Aorta (tissue), 5 donors: ENCODE measurements at regions not wholly inside any gene's neighbourhood (a gene's known extent, or its start where the extent isn't known, plus 50 kb on each side); places are given as distances from the start of the nearest gene placed in this dataset.

ENCODE experiments used
- ATAC-seq: fragments of 200-7000 bp; cut with Tn5 transposase; one replicate; pipeline ENCODE4 v1.9.1; 2022; ENCODE audit warnings: moderate library complexity; ENCODE audit not compliant: low FRiP score
- DNase-seq, 2 donors: peaks; one replicate each; pipeline ENCODE4 v3.0.0-alpha.2; 2020
- H3K27ac ChIP-seq, 2 donors: one replicate each; pipeline ENCODE4 v1.5.1; 2013; ENCODE audit warnings: low read length in 2 of 2, mild to moderate bottlenecking in 2 of 2, moderate library complexity in 2 of 2, control low read depth in 1 of 2, inconsistent platforms in 1 of 2, low read depth in 1 of 2
- H3K27me3 ChIP-seq, 2 donors: one replicate each; pipeline ENCODE4 v1.6.1; 2013; ENCODE audit warnings: control low read depth in 1 of 2, low read length in 1 of 2, mild to moderate bottlenecking in 1 of 2, moderate library complexity in 1 of 2; ENCODE audit not compliant: insufficient read depth in 2 of 2, control insufficient read depth in 1 of 2
- H3K36me3 ChIP-seq, 2 donors: one replicate each; pipeline ENCODE4 v1.6.1; 2013; ENCODE audit warnings: control low read depth in 1 of 2, low read length in 1 of 2, mild to moderate bottlenecking in 1 of 2; ENCODE audit not compliant: insufficient read depth in 2 of 2, control insufficient read depth in 1 of 2
- H3K4me1 ChIP-seq, 2 donors: one replicate each; pipeline ENCODE4 v1.6.1; 2013; ENCODE audit warnings: low read length in 2 of 2, control low read depth in 1 of 2, mild to moderate bottlenecking in 1 of 2, moderate library complexity in 1 of 2; ENCODE audit not compliant: insufficient read depth in 2 of 2, control insufficient read depth in 1 of 2
- H3K4me3 ChIP-seq, 2 donors: one replicate each; pipeline ENCODE4 v1.5.1; 2013; ENCODE audit warnings: low read length in 2 of 2, control low read depth in 1 of 2, mild to moderate bottlenecking in 1 of 2
- H3K9me3 ChIP-seq: one replicate; pipeline ENCODE4 v1.6.1; 2013; ENCODE audit warnings: mild to moderate bottlenecking, low read length; ENCODE audit not compliant: control insufficient read depth
- WGBS, 2 donors: extraction: QIAGEN DNeasy Blood & Tissue Kit; methylation state at CpG; one replicate each; pipeline ENCODE4 v1.1.7; 2013; 5-methylcytosine and 5-hydroxymethylcytosine counted together
- intact Hi-C, 2 donors: fragments of 100-400 bp; cut with DNase I; formaldehyde crosslinking; loops; one replicate each; pipeline versions ENCODE4 v1.14.2 to v1.15.0; 2022
- donor health status: healthy with polysubstance abuse.
- donor health status: Bipolar disorder and iron deficiency.
- donor health status: DM: no; HTN: no; CAD: no.
- donor health status: DM: no; HTN: no; CAD: no.
- donor health status: DM: yes; HTN: yes; CAD: no.

GRCh38 chr21:22399681-22400514 is 1401.7 kb downstream of the NCAM2 start:
- no peak overlapping the region for H3K27ac ChIP-seq
- no peaks in the 10 kb centered on the region for H3K9me3 ChIP-seq
- 82 to 89% methylated on average over 1 of the region's 1 CpG for WGBS, 2 donors
- H3K27me3 ChIP-seq: no peaks in the 10 kb centered on the region
- H3K36me3 ChIP-seq: no peaks in the 10 kb centered on the region
- no peak for ATAC-seq
- DNase-seq: no peak
- no peak overlapping the region for H3K4me3 ChIP-seq
- intact Hi-C loops: no loop called here
- no peaks in the 10 kb centered on the region for H3K4me1 ChIP-seq

DNA sequence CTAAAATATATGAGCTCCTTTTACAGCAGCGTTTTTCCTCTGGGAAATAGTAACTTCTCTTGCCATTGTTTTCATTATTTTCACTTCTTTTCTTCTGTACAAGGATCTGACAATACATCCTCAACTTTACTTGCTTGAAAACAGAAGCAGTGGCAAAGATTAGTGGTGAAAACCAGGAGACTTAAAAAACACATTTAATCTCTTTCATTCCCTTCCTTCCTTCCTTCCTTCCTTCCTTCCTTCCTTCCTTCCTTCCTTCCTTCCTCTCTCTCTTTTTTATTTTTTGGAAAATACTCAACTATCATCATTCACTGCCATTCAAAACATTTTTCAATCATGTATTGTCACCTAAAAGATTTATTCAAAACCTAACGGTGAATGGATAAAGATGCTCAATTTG is 1411.4 kb downstream of the NCAM2 start:
- H3K27me3 ChIP-seq: no peaks in the 10 kb centered on the region
- no peaks in the 10 kb centered on the region for H3K4me1 ChIP-seq
- H3K9me3 ChIP-seq: no peaks in the 10 kb centered on the region
- 43 to 62% methylated on average over 2 of the region's 2 CpGs for WGBS, 2 donors
- DNase-seq: no peak
- H3K4me3 ChIP-seq: no peak overlapping the region
- intact Hi-C loops: no loop called here
- H3K27ac ChIP-seq: no peak overlapping the region
- no peaks in the 10 kb centered on the region for H3K36me3 ChIP-seq
- ATAC-seq: no peak

GRCh38 chr21:22416555-22416954 is 1418.3 kb downstream of the NCAM2 start:
- Histone ChIP-seq H3K27me3 (no peaks in the 10 kb centered on the region), H3K4me3 (no peak overlapping the region), H3K9me3 (no peaks in the 10 kb centered on the region), H3K36me3 (no peaks in the 10 kb centered on the region), H3K27ac (no peak overlapping the region), H3K4me1 (no peaks in the 10 kb centered on the region)
- ATAC-seq (no peak), DNase-seq (no peak)
- 79 to 95% methylated on average over 1 of the region's 1 CpG for WGBS, 2 donors
- intact Hi-C loops: no loop called here

DNA sequence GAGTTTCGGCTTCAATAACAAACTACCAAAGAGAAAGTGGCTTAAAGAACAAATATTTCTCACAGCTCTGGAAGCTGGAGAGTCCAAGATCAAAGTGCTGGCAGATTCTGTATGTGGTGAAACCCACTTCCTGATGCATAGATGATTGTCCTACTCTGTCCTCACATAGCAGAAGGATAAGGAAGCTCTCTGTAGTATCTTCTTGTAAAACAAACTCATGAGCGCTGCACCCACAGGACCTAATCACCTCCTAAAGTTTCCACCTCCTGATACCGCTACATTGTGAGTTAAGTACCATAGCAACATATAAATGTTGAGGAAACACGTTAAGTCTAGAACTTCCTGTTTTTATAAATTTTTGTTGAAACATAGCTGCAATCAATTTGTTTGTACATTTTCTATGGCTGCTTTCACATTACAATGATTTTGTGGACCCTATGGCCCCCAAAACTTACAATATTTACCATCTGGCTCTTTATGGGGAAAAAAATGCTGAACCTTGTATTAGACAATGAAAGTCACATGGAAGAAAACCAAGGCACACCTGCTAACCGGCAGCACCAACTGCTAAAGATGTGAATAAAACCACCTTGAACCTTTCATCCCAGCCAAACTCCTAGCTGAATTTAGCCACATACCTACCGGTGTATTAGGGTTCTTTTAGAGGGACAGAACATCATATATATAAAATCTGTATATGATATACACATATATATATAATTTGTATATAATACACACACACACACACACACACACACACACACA is 1423.4 kb downstream of the NCAM2 start:
- intact Hi-C loops: no loop called here
- Histone ChIP-seq H3K27ac (no peak overlapping the region), H3K36me3 (no peaks in the 10 kb centered on the region), H3K4me1 (no peaks in the 10 kb centered on the region), H3K9me3 (no peaks in the 10 kb centered on the region), H3K27me3 (no peaks in the 10 kb centered on the region), H3K4me3 (no peak overlapping the region)
- DNase-seq: no peak
- 80 to 81% methylated on average over 6 of the region's 6 CpGs for WGBS, 2 donors
- no peak for ATAC-seq

- no peaks in the 10 kb centered on the region for H3K27me3 ChIP-seq
- H3K36me3 ChIP-seq: no peaks in the 10 kb centered on the region
- no peaks in the 10 kb centered on the region for H3K9me3 ChIP-seq
- H3K4me3 ChIP-seq: no peak overlapping the region
- no peak for DNase-seq
- intact Hi-C loops: no loop called here
- no peaks in the 10 kb centered on the region for H3K4me1 ChIP-seq
- no peak for ATAC-seq
- no peak overlapping the region for H3K27ac ChIP-seq
- WGBS, 2 donors: 80% methylated on average over 8 of the region's 8 CpGs
Observed at GRCh38 chr21:22438428-22439086, 1440.3 kb downstream of the NCAM2 start.

DNA sequence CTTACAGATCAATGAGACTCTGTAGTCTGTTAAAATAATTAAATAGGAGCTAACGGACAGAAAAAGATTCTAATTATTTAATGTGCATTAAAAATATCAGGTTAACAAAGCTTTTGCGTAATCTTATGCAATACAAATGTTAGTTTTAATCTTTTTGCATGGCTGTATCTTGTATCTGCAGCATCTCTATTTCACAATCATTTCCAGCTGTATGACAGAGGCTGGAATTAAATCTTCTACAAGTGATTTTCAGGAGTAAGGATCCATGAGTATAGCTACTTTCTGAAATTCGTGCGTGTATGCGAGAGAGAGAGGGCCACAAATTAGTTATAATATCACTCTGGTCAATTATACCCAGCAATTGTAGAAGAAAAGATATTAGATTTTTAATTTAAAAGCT is 1446.8 kb downstream of the NCAM2 start:
- ATAC-seq (no peak), DNase-seq (no peak)
- no peak overlapping the region for H3K27ac ChIP-seq
- H3K36me3 ChIP-seq: no peaks in the 10 kb centered on the region
- no peak overlapping the region for H3K4me3 ChIP-seq
- H3K27me3 ChIP-seq: no peaks in the 10 kb centered on the region
- no peaks in the 10 kb centered on the region for H3K9me3 ChIP-seq
- H3K4me1 ChIP-seq: no peaks in the 10 kb centered on the region
- intact Hi-C loops: no loop called here
- 68 to 72% methylated on average over 5 of the region's 5 CpGs for WGBS, 2 donors

GRCh38 chr21:22450507-22450906 is 1452.3 kb downstream of the NCAM2 start:
- Histone ChIP-seq H3K4me3 (no peak overlapping the region), H3K36me3 (no peaks in the 10 kb centered on the region), H3K9me3 (no peaks in the 10 kb centered on the region), H3K27me3 (no peaks in the 10 kb centered on the region), H3K27ac (no peak overlapping the region), H3K4me1 (no peaks in the 10 kb centered on the region)
- DNase-seq (no peak), ATAC-seq (no peak)
- intact Hi-C loops: no loop called here
- 18 to 34% methylated on average over 1 of the region's 1 CpG for WGBS, 2 donors

- Histone ChIP-seq H3K9me3 (no peaks in the 10 kb centered on the region), H3K27me3 (no peaks in the 10 kb centered on the region), H3K4me3 (no peak overlapping the region), H3K4me1 (no peaks in the 10 kb centered on the region), H3K27ac (no peak overlapping the region), H3K36me3 (no peaks in the 10 kb centered on the region)
- intact Hi-C loops: no loop called here
- ATAC-seq: no peak
- no peak for DNase-seq
- WGBS, 2 donors: 53 to 64% methylated on average over 2 of the region's 2 CpGs
Observed at GRCh38 chr21:22456241-22456640, 1458.0 kb downstream of the NCAM2 start.
